ENCODE measurements at regions not wholly inside any gene's neighbourhood (a gene's known extent, or its start where the extent isn't known, plus 50 kb on each side); places are given as distances from the start of the nearest gene placed in this dataset.

- TF ChIP-seq POLR2AphosphoS5 (IDR thresholded peaks at IDR 0.05; ENCODE audit: low read depth, low read length) (no peak), REST (IDR thresholded peaks at IDR 0.05; ENCODE audit: insufficient read depth in 1 of 2, low read depth in 2 of 2, low read length in 2 of 2) (no peak)
Measured at GRCh38 chr4:186935901-186936300, 212.2 kb upstream of the FAT1 start.
